Liver (tissue), 8 donors: ENCODE measurements at regions not wholly inside any gene's neighbourhood (a gene's known extent, or its start where the extent isn't known, plus 50 kb on each side); places are given as distances from the start of the nearest gene placed in this dataset.

Experiments used
- DNase-seq: peaks from one replicate; pipeline ENCODE4 v3.0.0-alpha.2; 2017; ENCODE audit warnings: low spot score
- H3K27ac ChIP-seq, 2 donors: one replicate each; pipeline ENCODE4 v1.7.0; 2013; ENCODE audit warnings: inconsistent platforms in 2 of 2, low read length in 2 of 2, control low read depth in 1 of 2, low read depth in 1 of 2, mild to moderate bottlenecking in 1 of 2
- H3K27me3 ChIP-seq, 4 donors: one replicate each; pipeline versions ENCODE4 v1.6.1 to v1.7.0; 2013; ENCODE audit warnings: low read length in 3 of 4, inconsistent platforms in 1 of 4, mild to moderate bottlenecking in 1 of 4, moderate library complexity in 1 of 4; ENCODE audit not compliant: control insufficient read depth in 4 of 4, insufficient read depth in 4 of 4
- H3K36me3 ChIP-seq, 4 donors: one replicate each; pipeline versions ENCODE4 v1.6.1 to v1.7.0; 2013; ENCODE audit warnings: low read length in 3 of 4, mild to moderate bottlenecking in 3 of 4, low read depth in 1 of 4, moderate library complexity in 1 of 4; ENCODE audit not compliant: control insufficient read depth in 4 of 4, insufficient read depth in 3 of 4
- H3K4me1 ChIP-seq, 4 donors: one replicate each; pipeline versions ENCODE4 v1.6.1 to v1.7.0; 2013; ENCODE audit warnings: low read length in 3 of 4, mild to moderate bottlenecking in 3 of 4, moderate library complexity in 1 of 4; ENCODE audit not compliant: control insufficient read depth in 4 of 4, insufficient read depth in 4 of 4
- H3K4me3 ChIP-seq, 3 donors: one replicate each; pipeline versions ENCODE4 v1.6.1 to v1.7.0; 2013; ENCODE audit warnings: low read length in 3 of 3, control low read depth in 1 of 3, low read depth in 1 of 3, mild to moderate bottlenecking in 1 of 3
- H3K9ac ChIP-seq, 2 donors: one replicate each; pipeline ENCODE4 v1.7.0; 2013; ENCODE audit warnings: low read length in 2 of 2, mild to moderate bottlenecking in 2 of 2, moderate library complexity in 2 of 2, control low read depth in 1 of 2, low read depth in 1 of 2
- H3K9me3 ChIP-seq, 4 donors: one replicate each; pipeline versions ENCODE4 v1.6.1 to v1.7.0; 2013; ENCODE audit warnings: low read length in 3 of 4; ENCODE audit not compliant: control insufficient read depth in 4 of 4
- ATF3 ChIP-seq: IDR thresholded peaks from 2 replicates; pipeline ENCODE4 v1.6.1; 2016; ENCODE audit warnings: antibody characterized with exemption
- EGR1 ChIP-seq, 2 donors: IDR thresholded peaks; 2 replicates each; pipeline ENCODE4 v1.6.1; 2016 to 2018; ENCODE audit warnings: antibody characterized with exemption in 2 of 2, low read depth in 2 of 2
- FOXA1 ChIP-seq: IDR thresholded peaks from 2 replicates; pipeline ENCODE4 v1.6.1; 2016; ENCODE audit warnings: antibody characterized with exemption
- FOXA2 ChIP-seq: IDR thresholded peaks from 2 replicates; pipeline ENCODE4 v1.6.1; 2016; ENCODE audit warnings: antibody characterized with exemption
- HNF4A ChIP-seq, 2 donors: conservative IDR thresholded peaks; 2 replicates each; pipeline ENCODE4 v1.6.1; 2016; ENCODE audit warnings: antibody characterized with exemption in 2 of 2, mild to moderate bottlenecking in 2 of 2
- HNF4G ChIP-seq: IDR thresholded peaks from 2 replicates; pipeline ENCODE4 v1.6.1; 2016; ENCODE audit warnings: antibody characterized with exemption
- JUND ChIP-seq, 2 donors: IDR thresholded peaks; 2 replicates each; pipeline ENCODE4 v1.6.1; 2016; ENCODE audit warnings: antibody characterized with exemption in 2 of 2
- MAX ChIP-seq: IDR thresholded peaks from 2 replicates; pipeline ENCODE4 v1.6.1; 2016; ENCODE audit warnings: antibody characterized with exemption
- NR2F2 ChIP-seq: IDR thresholded peaks from 2 replicates; pipeline ENCODE4 v1.6.1; 2016; ENCODE audit warnings: antibody characterized with exemption
- RAD21 ChIP-seq, 2 donors: IDR thresholded peaks; 2 replicates each; pipeline ENCODE4 v1.6.1; 2016; ENCODE audit warnings: antibody characterized with exemption in 2 of 2, mild to moderate bottlenecking in 2 of 2
- RXRA ChIP-seq, 2 donors: IDR thresholded peaks; 2 replicates each; pipeline ENCODE4 v1.6.1; 2017 to 2018; ENCODE audit warnings: antibody characterized with exemption in 2 of 2, mild to moderate bottlenecking in 1 of 2
- SP1 ChIP-seq: IDR thresholded peaks from 2 replicates; pipeline ENCODE4 v1.6.1; 2018; ENCODE audit warnings: antibody characterized with exemption, mild to moderate bottlenecking
- TAF1 ChIP-seq: conservative IDR thresholded peaks from 2 replicates; pipeline ENCODE4 v1.6.1; 2016; ENCODE audit warnings: antibody characterized with exemption, mild to moderate bottlenecking
- YY1 ChIP-seq: IDR thresholded peaks from 2 replicates; pipeline ENCODE4 v1.6.1; 2016; ENCODE audit warnings: antibody characterized with exemption, mild to moderate bottlenecking
- WGBS: extraction: QIAGEN DNeasy Blood & Tissue Kit; methylation state at CpG from one replicate; pipeline ENCODE4 v1.1.7; 2013; 5-methylcytosine and 5-hydroxymethylcytosine counted together
- TF ChIP-seq, protein P1 (sequence below): IDR thresholded peaks from 2 replicates; pipeline ENCODE4 v1.6.1; 2016; ENCODE audit warnings: antibody characterized with exemption
- TF ChIP-seq, protein P2 (sequence below): fragments of 150-350 bp; IDR thresholded peaks from 2 replicates; pipeline ENCODE4 v1.5.1; 2017; ENCODE audit warnings: improper control_type of control experiment, low read depth, low read length; ENCODE audit not compliant: missing input control
- TF ChIP-seq, protein P3 (sequence below): IDR thresholded peaks from 2 replicates; pipeline ENCODE4 v1.6.1; 2016; ENCODE audit warnings: antibody characterized with exemption, mild to moderate bottlenecking
- donor health status: healthy.
- donor health status: healthy.
- donor health status: healthy.
- donor health status: healthy.
- donor health status: healthy.

GRCh38 chr9:86633945-86634344, 279.7 kb upstream of the TUT7 start:
- peaks cover 0 to 5% (median 0%) of the 10 kb centered on the region in 4 donors for H3K9me3 ChIP-seq
- H3K4me1 ChIP-seq, result no peaks in the 10 kb centered on the region
- WGBS, result 71% methylated on average over 3 of the region's 3 CpGs
- no peak overlapping the region for H3K9ac ChIP-seq
- H3K4me3 ChIP-seq, result no peak overlapping the region
- no peak overlapping the region for H3K27ac ChIP-seq
- DNase-seq, result no peak
- no peaks in the 10 kb centered on the region for H3K36me3 ChIP-seq
- TF ChIP-seq, protein P1, sequence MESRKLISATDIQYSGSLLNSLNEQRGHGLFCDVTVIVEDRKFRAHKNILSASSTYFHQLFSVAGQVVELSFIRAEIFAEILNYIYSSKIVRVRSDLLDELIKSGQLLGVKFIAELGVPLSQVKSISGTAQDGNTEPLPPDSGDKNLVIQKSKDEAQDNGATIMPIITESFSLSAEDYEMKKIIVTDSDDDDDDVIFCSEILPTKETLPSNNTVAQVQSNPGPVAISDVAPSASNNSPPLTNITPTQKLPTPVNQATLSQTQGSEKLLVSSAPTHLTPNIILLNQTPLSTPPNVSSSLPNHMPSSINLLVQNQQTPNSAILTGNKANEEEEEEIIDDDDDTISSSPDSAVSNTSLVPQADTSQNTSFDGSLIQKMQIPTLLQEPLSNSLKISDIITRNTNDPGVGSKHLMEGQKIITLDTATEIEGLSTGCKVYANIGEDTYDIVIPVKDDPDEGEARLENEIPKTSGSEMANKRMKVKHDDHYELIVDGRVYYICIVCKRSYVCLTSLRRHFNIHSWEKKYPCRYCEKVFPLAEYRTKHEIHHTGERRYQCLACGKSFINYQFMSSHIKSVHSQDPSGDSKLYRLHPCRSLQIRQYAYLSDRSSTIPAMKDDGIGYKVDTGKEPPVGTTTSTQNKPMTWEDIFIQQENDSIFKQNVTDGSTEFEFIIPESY, result no peak
- TF ChIP-seq HNF4A (conservative IDR thresholded peaks at IDR 0.05), result no peak
- no peak for TF ChIP-seq MAX
- no peak for TF ChIP-seq TAF1
- TF ChIP-seq EGR1 (IDR thresholded peaks at IDR 0.05; ENCODE audit: low read depth in 2 of 2), result no peak
- TF ChIP-seq JUND (IDR thresholded peaks at IDR 0.05), result no peak
- TF ChIP-seq, protein P2, sequence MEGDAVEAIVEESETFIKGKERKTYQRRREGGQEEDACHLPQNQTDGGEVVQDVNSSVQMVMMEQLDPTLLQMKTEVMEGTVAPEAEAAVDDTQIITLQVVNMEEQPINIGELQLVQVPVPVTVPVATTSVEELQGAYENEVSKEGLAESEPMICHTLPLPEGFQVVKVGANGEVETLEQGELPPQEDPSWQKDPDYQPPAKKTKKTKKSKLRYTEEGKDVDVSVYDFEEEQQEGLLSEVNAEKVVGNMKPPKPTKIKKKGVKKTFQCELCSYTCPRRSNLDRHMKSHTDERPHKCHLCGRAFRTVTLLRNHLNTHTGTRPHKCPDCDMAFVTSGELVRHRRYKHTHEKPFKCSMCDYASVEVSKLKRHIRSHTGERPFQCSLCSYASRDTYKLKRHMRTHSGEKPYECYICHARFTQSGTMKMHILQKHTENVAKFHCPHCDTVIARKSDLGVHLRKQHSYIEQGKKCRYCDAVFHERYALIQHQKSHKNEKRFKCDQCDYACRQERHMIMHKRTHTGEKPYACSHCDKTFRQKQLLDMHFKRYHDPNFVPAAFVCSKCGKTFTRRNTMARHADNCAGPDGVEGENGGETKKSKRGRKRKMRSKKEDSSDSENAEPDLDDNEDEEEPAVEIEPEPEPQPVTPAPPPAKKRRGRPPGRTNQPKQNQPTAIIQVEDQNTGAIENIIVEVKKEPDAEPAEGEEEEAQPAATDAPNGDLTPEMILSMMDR, result no peak
- no peak for TF ChIP-seq RXRA (IDR thresholded peaks at IDR 0.05)
- TF ChIP-seq FOXA1, result no peak
- TF ChIP-seq SP1, result no peak
- no peak for TF ChIP-seq RAD21 (IDR thresholded peaks at IDR 0.05)
- peaks cover 0 to 2% (median 0%) of the 10 kb centered on the region in 4 donors for H3K27me3 ChIP-seq

- Histone ChIP-seq H3K9me3 (peaks cover 0 to 5% (median 0%) of the 10 kb centered on the region in 4 donors), H3K27me3 (peaks cover 0 to 2% (median 0%) of the 10 kb centered on the region in 4 donors), H3K36me3 (no peaks in the 10 kb centered on the region), H3K4me1 (no peaks in the 10 kb centered on the region), H3K4me3 (no peak overlapping the region), H3K9ac (no peak overlapping the region), H3K27ac (no peak overlapping the region)
- WGBS, result 89% methylated on average over 4 of the region's 4 CpGs
- no peak for DNase-seq
- TF ChIP-seq, protein P3, sequence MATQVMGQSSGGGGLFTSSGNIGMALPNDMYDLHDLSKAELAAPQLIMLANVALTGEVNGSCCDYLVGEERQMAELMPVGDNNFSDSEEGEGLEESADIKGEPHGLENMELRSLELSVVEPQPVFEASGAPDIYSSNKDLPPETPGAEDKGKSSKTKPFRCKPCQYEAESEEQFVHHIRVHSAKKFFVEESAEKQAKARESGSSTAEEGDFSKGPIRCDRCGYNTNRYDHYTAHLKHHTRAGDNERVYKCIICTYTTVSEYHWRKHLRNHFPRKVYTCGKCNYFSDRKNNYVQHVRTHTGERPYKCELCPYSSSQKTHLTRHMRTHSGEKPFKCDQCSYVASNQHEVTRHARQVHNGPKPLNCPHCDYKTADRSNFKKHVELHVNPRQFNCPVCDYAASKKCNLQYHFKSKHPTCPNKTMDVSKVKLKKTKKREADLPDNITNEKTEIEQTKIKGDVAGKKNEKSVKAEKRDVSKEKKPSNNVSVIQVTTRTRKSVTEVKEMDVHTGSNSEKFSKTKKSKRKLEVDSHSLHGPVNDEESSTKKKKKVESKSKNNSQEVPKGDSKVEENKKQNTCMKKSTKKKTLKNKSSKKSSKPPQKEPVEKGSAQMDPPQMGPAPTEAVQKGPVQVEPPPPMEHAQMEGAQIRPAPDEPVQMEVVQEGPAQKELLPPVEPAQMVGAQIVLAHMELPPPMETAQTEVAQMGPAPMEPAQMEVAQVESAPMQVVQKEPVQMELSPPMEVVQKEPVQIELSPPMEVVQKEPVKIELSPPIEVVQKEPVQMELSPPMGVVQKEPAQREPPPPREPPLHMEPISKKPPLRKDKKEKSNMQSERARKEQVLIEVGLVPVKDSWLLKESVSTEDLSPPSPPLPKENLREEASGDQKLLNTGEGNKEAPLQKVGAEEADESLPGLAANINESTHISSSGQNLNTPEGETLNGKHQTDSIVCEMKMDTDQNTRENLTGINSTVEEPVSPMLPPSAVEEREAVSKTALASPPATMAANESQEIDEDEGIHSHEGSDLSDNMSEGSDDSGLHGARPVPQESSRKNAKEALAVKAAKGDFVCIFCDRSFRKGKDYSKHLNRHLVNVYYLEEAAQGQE, result no peak
- TF ChIP-seq ATF3, result no peak
- no peak for TF ChIP-seq FOXA2
- TF ChIP-seq MAX, result no peak
- TF ChIP-seq RAD21 (IDR thresholded peaks at IDR 0.05), result no peak
- no peak for TF ChIP-seq TAF1
- TF ChIP-seq EGR1 (IDR thresholded peaks at IDR 0.05; ENCODE audit: low read depth in 2 of 2), result no peak
- TF ChIP-seq HNF4G, result no peak
- TF ChIP-seq NR2F2, result no peak
- TF ChIP-seq, protein P2, result no peak
- no peak for TF ChIP-seq SP1
- TF ChIP-seq YY1, result no peak
- TF ChIP-seq, protein P1, result no peak
- no peak for TF ChIP-seq FOXA1
These were observed 278.3 kb upstream of the TUT7 start for GRCh38 chr9:86632537-86632936.
